GM18868 (cell line): ENCODE measurements at regions not wholly inside any gene's neighbourhood (a gene's known extent, or its start where the extent isn't known, plus 50 kb on each side); places are given as distances from the start of the nearest gene placed in this dataset.
"Not testable (repeated sequence)": the region's sequence is repeated elsewhere in the genome, so short reads cannot be mapped to it uniquely, and the experiment has no call there.

Source experiments
- ATAC-seq: cut with Tn5 transposase; IDR thresholded peaks from one replicate; pipeline ENCODE4 v1.9.1; 2021; ENCODE audit warnings: mild to moderate bottlenecking, moderate library complexity; ENCODE audit not compliant: unreplicated experiment

DNA sequence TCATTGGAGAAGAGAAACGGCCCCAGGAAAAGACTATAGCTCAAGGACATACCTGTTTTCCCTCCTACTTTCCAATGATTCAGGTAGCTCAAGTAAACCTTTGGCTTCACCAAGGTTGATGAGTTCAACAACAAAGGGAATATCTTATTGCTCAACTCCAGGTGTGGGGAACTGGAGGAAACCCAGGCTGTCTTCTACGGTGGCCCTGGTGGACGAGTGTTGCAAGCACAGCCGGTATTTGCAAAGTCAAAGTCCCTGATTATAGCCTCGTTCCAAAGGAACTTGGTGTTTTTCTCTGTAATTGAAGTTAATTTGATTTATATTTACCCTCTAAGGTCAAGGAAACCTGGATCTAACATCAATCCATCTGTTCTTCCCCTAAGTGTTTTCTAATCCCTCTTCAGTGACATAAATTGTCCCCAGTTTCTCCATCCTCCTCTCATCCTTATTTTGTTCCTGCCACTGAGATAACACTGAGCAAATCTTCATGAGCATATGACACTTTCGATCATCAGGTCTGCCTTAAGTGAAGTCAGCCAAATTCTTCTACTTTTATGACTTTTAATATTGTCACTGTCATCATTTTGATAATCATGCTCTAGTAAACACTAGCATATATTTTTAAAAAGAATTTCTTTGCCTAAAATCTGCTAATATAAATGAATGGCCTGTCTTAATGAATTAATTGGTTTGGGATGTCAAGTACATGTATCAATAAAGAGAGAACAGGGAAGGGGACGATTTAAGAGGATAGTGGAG lies 174.6 kb upstream of the TBX3 start:
- ATAC-seq: no peak

DNA sequence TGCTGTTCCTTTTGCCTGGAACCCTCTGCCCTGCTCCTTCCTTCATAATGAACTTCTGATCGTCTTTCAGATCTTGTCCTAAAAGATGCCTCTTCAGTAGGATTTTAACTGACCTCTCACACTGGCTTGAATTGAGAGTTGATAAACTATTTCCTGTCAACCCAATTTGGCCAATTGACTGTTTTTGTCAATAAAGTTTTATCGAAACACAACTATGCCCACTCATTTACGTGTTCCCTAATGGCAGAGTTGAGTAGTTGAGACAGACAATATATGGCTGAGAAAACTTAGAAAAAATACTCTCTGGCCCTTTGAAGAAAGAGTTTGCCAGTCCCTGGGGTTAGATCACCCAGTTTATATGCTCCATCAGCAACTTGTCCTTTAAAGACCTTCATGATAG lies 171.7 kb upstream of the TBX3 start:
- no peak for ATAC-seq

DNA sequence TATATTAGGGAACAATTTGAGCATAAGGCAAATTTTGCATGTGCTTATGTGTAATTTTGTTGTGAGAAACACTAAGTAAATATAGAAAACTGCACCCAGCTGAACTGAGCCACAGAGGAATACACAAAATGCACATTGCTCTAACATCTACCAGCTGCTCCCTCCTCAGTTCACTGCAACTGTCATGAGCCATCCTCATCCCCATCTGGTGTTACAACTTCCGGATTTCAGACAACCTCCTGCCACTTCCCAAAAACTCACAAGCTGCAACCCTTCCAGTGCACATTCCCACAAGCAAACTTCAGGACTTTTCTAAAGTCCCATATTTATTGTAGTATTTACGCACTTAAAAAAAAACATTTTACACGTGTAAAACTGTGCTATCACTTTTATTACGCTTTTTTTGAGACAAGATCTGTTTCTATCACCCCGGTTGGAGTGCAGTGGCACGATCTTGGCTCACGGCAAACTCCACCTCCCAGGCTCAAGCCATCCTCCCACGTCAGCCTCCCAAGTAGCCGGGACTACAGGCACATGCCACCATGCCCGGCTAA lies 169.1 kb upstream of the TBX3 start:
- ATAC-seq: no peak

DNA sequence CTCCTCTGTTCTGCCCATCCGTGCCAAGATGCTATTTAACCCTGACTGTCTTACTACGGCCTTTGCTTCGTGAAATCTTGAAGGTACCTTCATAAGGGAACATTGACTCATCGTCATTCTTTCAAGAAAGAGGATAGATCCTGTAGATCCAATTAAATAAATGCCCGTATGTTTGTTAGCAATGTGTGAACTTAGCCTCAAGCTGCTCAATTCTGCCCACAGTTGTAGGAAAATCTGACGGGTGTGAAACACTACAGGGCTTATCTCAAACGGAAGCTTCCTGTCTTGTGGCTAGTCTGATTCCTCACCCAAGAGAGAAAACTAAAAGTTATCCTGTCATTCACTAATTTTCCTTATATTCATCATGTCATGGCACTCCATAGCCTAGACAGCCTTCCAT lies 168.0 kb upstream of the TBX3 start:
- no peak for ATAC-seq

DNA sequence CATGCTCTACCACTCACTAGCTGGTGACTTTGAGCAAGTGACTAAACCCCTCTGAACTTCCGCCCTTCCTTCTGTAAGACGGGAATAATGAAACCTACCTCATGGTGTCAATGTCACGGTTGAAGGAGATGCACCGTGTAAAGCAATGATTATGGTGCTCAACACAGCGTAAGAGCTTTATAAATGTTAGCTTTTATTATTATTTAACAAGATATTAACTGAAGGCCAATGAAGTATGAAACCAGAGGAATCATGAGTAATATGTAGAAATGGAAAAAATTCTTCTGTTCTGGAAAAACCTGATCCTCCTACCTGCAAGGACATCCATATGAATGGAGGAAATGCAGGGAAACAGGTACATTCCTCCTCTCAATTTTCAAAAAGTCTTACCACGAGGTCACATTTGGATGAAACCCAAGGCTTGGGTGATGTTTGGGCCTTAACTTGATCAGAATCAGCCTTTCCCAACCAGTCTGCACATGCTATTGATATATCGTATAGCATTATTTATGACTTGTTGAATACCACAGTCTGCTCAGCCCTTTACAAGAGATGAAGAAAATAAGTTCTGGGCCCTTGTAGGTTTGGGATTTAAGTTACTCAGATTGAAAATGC lies 166.8 kb upstream of the TBX3 start:
- ATAC-seq: no peak

DNA sequence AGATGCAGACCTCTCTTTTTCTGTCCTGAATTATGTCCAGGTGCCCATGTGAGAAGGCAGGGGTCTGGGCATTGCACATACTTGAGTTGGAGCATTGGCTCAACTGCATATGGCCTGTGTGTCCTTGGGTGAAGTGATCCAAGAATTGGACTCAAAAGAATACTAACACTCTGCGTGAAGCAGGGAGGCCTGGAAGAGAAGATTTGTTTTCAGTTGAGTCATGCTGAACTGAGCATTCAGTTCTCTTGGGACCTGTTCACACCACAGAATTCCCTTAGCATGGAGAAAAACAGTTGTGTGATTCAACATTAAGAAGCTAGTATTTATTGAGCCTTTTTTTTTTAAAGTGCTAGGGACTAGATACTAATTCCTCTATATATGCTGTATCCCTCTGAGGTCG lies 164.7 kb upstream of the TBX3 start:
- no peak for ATAC-seq

DNA sequence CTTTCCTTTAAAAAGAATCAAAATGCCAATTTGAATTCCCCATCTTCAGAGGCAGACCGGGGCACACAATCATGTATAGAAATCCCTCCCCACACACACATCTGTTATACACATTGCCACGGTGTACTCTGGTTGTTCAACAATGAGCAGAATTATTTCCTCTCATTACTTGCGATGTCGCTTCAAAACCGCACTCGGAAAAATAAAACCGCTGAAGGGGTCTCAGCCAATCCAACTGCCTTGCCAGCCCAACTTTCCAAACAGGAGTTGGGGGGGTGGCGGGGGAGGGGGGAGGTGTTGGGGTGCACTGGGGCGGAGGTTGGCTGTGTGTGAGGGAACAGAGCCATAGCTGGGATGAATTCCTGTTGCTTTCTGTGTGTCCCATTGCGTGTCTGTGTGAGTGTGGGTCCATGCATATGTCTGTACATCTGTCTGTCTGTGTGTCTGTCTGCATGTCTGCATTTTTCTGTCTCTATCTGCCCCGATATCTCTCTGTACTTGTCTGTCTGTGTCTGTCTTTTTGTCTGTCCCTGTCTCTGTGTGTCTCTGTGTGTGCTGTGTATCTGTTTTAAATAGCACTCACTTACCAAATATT lies 163.6 kb upstream of the TBX3 start:
- no peak for ATAC-seq

DNA sequence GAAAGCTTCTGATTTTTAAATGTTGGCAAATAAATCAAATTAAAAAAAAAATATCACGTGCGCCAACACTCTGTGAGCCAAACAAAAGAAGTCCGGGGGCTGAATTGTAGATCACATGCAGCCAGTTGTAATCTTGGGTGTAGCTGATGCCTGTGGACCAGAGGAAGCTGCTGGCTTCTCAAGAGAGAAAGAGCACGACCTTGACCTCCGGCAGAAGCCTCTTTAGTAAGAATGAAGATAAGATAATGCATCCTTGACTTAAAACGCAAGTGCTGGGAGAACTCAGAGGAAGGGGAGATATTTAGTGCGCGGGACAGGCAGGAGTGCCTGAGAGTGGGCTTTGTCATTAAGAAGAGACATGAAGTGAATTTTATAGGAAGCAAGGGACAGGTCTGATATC lies 162.8 kb upstream of the TBX3 start:
- no peak for ATAC-seq

DNA sequence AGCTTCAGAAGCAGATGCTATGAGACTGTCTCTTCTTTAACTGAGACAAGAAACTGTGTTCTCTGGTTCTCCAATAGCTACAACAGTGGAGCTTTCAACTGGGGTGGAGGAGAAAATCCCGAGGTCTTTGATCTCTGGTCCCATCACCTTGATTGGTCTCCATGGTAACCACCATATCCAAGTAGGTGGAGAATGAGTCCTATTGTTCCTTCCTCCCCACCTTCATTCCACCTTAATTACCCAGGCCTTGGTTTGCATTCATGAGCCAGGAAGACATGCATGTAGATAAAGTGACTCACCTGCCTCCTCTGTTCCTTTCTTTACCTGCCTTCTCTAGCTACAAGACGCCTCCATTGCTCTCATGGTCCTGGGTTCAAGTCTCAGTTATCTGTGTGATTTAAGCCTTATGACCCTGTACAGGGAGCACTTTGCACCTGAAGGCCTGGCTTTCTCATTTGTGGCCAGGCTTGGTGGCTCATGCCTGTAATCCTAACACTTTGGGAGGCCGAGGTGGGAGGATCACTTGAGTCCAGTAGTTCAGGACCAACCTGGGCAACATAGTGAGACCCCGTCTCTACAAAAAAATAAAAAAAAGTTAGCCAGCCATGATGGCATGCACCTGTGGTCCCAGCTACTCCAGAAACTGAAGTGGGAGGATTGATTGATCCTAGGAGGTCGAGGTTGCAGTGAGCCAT lies 157.7 kb upstream of the TBX3 start:
- ATAC-seq: no peak

DNA sequence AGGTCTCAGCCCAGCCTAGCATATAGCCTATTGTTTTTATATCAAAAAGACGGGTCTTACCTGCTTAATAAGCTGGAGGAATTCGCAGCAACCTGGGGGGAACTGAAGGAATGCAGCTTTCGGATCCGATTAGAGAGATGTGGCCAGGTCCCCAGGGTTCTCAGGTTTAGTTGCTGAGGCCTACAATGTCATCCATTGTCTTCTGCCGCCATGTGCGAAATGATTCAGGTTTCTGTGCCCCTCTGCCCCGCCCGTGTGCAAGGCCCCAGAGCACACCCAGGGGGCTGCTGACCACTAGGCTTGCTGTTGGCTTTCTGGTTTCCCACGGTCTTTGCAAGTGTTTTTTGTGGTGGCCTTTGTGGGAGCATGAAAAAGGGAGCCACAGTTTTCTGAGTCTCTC lies 154.5 kb upstream of the TBX3 start:
- ATAC-seq: no peak

DNA sequence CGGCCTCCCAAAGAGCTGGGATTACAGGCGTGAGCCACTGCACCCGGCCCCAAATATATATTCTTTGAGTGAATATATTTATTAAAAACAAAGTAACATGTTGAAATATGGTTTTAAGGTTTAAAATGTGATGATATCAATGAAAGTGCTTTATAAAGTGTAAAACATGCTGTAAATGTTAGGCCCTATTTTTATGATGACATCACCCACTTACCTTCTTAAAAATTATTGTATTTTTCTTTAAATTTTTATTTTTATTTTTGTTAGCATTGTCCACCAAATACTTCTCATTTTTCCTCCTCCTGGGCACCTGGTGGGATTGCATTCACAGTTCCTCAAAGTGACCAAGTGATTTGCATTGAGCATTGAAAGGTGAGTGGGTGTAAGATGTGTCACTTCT lies 152.6 kb upstream of the TBX3 start:
- ATAC-seq: no peak

DNA sequence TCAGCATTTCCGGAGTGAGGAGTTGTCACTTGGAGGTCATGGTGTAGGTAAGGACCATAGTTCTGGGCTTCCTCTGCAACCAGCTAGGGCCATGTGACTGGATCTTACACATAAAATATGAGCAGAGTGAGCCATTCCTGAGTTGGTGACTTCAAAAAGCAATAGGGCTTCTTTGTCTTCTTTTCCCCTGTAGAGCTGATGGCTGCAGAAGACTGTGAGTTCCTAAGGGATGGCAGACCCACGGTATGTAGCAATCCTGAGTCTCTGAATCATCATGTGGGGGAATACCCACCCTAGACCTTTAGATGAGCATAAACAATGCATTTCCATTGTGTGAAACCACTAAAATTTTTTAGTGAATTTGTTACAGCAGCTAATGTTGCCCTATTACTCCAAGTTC lies 151.1 kb upstream of the TBX3 start:
- ATAC-seq: no peak

DNA sequence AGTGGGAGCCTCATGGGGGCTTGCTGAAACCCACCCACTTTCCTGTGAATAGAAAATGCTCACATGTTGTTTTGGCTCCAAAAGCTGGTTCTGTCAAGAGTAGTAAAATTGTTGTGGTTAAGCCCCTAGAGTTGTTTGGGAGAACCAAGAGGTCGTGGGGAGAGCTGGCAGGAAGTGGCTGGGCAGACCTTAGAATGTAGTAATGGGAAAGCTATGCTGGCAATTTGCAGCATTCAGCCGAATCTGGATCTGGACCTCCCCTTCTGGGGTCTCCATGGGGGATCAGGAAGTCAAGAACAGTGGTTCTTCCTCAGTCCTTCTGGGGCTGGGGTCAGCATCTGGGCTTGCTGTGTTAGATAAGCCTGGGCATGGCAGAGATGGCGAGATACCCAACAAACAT lies 150.6 kb upstream of the TBX3 start:
- ATAC-seq: no peak

DNA sequence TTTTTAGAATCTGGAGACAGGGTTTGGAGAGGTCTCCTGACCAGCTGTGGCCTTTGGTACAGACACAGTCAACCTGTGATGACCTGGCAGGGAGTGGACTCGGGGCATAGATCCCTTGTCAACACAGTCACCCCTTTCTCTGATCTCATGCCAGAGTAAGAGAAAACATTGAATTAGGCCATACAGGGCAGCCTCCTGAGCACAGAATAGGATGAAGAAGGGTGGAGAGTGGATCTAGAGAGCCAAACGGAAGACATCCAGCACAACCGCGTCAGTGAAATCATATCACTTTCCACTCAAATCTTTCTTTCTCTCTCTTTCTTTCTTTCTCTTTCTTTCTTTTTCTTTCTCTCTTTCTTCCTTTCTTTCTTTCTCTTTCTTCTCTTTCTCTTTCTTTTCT lies 145.9 kb upstream of the TBX3 start:
- ATAC-seq: no peak

DNA sequence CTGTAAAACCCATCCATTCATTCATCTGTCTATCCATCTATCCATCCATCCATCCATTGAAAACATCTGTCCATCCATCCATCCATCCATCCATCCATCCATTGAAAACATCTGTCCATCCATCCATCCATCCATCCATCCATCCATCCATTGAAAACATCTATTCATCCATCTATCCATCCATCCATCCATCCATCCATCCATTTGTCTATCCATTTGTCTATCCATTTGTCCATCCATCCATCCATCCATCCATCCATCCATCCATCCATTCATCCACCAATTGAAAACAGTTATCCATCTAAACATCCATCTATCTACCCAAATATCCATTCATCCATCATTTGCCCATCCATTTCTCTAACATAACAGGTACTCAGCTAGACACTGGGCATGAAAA lies 145.3 kb upstream of the TBX3 start:
- ATAC-seq: not testable (repeated sequence)

DNA sequence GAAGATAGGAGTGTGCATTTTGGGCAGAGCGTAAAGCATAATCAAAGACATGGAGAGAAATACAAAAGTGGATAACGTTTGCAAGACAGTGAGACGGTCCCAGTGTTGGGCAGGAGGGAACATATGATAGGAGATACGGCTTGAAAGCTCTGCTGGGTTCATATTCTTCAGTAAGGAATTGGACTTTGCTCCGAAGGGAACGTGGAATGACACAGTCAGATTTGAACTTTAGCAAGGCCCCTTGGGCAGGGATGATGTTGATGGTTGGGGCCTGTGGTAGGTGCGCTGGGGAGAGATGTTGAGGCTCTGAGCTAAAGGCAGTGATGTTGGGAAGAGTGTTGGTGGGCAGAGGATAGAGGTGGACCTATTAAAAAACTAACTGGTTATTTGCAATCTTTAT lies 143.5 kb upstream of the TBX3 start:
- no peak for ATAC-seq

DNA sequence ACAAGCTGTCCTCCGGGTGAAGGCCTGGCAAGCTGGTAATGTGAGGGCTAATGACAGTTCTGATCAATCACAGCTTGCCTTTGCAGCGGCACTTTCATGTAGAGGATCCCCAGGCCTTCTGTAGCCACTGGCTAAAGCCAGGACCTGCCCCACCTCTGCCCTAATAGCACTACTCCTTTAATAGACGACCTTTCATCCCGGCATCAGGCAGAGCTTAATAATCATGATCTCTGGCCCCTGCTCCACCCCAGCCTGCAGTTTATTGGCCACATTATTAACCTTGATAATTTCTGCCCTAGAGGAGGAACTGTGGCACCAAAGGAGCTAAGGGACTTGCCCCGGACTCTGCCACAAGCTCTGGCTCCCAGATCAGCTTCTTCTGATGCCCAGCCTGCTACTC lies 142.3 kb upstream of the TBX3 start:
- ATAC-seq: no peak

DNA sequence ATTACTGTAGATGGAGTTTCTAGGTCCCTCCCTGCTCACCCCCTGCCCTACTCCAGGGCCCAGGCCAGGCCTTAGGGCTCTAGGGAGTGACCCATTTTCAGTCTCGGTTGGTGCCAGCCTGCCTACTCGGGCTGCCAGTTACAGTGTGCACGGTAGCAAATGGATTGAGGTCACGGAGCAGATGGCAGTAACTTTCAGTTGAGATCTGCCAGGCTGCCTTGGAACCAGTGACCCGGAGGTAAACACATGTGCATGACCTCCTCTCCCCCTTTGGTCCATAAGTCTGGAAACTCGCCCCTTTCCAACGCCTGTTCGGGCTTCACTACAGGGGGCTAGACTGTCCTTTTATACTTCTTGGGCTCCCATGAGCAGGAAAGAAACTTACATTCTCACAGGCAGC lies 139.7 kb upstream of the TBX3 start:
- no peak for ATAC-seq

DNA sequence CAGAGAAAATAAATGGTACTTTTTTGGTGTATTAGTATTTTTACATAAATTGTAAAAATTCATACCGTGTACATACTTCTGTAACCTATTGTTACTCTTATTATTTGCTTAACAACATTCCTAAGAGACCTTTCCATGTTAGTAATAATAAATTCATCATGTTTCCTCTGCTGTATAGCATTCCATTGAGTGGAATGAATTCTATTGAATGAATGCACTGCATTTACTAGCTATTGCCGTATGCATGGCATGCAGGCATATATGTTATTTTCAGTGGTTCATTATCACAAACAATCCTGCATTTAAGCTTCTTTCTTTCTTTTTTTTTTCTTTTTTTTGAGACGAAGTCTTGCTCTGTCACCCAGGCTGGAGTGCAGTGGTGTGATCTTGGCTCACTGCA lies 137.6 kb upstream of the TBX3 start:
- ATAC-seq: no peak

DNA sequence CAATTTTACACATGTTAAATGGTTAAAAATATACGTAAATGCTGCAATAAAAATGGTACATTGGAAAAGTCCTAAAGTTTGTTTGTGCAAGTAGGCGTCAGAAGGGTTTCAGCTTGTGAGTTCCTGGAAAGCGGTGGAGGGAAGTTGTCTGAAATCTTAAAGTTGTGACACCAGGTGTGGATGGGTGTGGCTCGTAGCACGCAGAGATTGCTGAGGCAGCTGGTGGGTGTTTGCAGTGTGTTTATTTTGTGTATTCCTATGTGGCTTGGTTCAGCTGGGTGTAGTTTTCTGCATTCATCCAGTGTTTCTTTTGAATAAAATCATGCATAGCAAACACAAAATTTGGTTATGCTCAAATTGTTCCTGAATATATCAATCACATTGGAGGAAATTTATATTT lies 136.8 kb upstream of the TBX3 start:
- ATAC-seq: no peak

DNA sequence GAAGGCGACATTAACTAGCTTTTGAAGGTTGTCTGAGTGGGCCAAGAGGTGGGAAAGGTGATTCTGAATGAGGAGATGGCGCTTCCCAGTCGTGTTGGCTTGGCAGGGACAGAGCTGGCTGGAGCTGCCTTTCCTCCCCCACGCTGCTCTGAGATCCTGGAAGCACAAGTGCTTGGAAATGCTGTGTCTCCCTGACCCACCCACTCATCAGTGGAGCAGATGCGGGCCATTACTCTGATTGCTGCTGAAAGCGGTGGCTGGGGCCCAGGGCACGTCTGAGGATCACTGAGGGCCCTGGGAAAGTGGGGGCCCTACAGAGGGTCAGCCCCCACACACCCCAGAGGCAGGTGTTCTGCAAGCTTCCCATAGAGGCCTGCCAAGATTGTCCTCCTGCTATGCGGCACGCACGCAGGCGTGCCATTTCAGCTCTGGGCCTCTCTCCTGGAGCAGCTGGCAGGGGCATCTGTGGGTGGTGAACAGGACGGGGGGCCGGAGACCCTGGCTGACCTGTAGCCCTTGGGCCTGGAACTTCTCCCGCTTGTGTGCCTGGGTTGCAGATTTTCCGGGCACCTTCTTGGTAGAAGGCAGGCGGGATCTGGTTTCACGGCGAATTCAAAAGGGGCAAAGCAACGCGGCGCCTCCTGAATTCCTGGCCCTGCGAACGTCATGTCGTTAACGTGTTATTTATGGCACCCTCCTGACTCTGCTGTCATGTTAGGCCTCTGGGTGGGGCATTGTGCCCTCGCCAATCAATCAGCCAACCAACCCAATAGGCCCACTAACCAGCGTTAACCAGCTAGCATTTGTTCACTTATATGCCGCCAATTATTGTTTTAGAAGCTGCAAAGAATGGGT lies 133.8 kb upstream of the TBX3 start:
- no peak for ATAC-seq
